ENCODE measurements at regions not wholly inside any gene's neighbourhood (a gene's known extent, or its start where the extent isn't known, plus 50 kb on each side); places are given as distances from the start of the nearest gene placed in this dataset.

- no peaks in the 10 kb centered on the region for H3K27me3 ChIP-seq (ENCODE audit: control insufficient read depth, insufficient read depth, low read length)
These were observed 570.9 kb upstream of the IL12A start for GRCh38 chr3:159417761-159418160.

GRCh38 chr3:159418571-159419526 is 569.8 kb upstream of the IL12A start:
- Histone ChIP-seq H3K4me1 (ENCODE audit: control insufficient read depth, insufficient read depth, low read length) (no peaks in the 10 kb centered on the region), H3K27me3 (ENCODE audit: control insufficient read depth, insufficient read depth, low read length) (no peaks in the 10 kb centered on the region), H3K9me3 (ENCODE audit: control insufficient read depth, insufficient read depth, low read length) (no peaks in the 10 kb centered on the region), H3K9ac (ENCODE audit: low read depth, low read length) (no peak overlapping the region), H3K36me3 (ENCODE audit: control insufficient read depth, insufficient read depth, low read length) (no peaks in the 10 kb centered on the region), H3K4me3 (ENCODE audit: low read depth, low read length) (no peak overlapping the region)

More at GRCh38 chr3:159417761-159418160, 570.9 kb upstream of the IL12A start:
- Histone ChIP-seq H3K4me1 (ENCODE audit: control insufficient read depth, insufficient read depth, low read length) (no peaks in the 10 kb centered on the region), H3K4me3 (ENCODE audit: low read depth, low read length) (no peak overlapping the region), H3K9ac (ENCODE audit: low read depth, low read length) (no peak overlapping the region), H3K9me3 (ENCODE audit: control insufficient read depth, insufficient read depth, low read length) (no peaks in the 10 kb centered on the region), H3K36me3 (ENCODE audit: control insufficient read depth, insufficient read depth, low read length) (no peaks in the 10 kb centered on the region)

GRCh38 chr3:159429702-159430101 is 558.9 kb upstream of the IL12A start:
- H3K27me3 ChIP-seq (ENCODE audit: control insufficient read depth, insufficient read depth, low read length) = no peaks in the 10 kb centered on the region
- no peaks in the 10 kb centered on the region for H3K4me1 ChIP-seq (ENCODE audit: control insufficient read depth, insufficient read depth, low read length)
- H3K4me3 ChIP-seq (ENCODE audit: low read depth, low read length) = no peak overlapping the region
- no peaks in the 10 kb centered on the region for H3K9me3 ChIP-seq (ENCODE audit: control insufficient read depth, insufficient read depth, low read length)
- no peak overlapping the region for H3K9ac ChIP-seq (ENCODE audit: low read depth, low read length)
- no peaks in the 10 kb centered on the region for H3K36me3 ChIP-seq (ENCODE audit: control insufficient read depth, insufficient read depth, low read length)

GRCh38 chr3:159432682-159433340 is 555.8 kb upstream of the IL12A start:
- Histone ChIP-seq H3K9ac (ENCODE audit: low read depth, low read length) (no peak overlapping the region), H3K4me1 (ENCODE audit: control insufficient read depth, insufficient read depth, low read length) (no peaks in the 10 kb centered on the region), H3K9me3 (ENCODE audit: control insufficient read depth, insufficient read depth, low read length) (no peaks in the 10 kb centered on the region), H3K36me3 (ENCODE audit: control insufficient read depth, insufficient read depth, low read length) (no peaks in the 10 kb centered on the region), H3K27me3 (ENCODE audit: control insufficient read depth, insufficient read depth, low read length) (no peaks in the 10 kb centered on the region), H3K4me3 (ENCODE audit: low read depth, low read length) (no peak overlapping the region)

GRCh38 chr3:159439346-159439745 is 549.3 kb upstream of the IL12A start:
- Histone ChIP-seq H3K36me3 (ENCODE audit: control insufficient read depth, insufficient read depth, low read length) (no peaks in the 10 kb centered on the region), H3K4me1 (ENCODE audit: control insufficient read depth, insufficient read depth, low read length) (no peaks in the 10 kb centered on the region), H3K9me3 (ENCODE audit: control insufficient read depth, insufficient read depth, low read length) (no peaks in the 10 kb centered on the region), H3K9ac (ENCODE audit: low read depth, low read length) (no peak overlapping the region), H3K27me3 (ENCODE audit: control insufficient read depth, insufficient read depth, low read length) (no peaks in the 10 kb centered on the region), H3K4me3 (ENCODE audit: low read depth, low read length) (no peak overlapping the region)

GRCh38 chr3:159441279-159441678 is 547.4 kb upstream of the IL12A start:
- no peaks in the 10 kb centered on the region for H3K27me3 ChIP-seq (ENCODE audit: control insufficient read depth, insufficient read depth, low read length)
- H3K4me3 ChIP-seq (ENCODE audit: low read depth, low read length) = no peak overlapping the region
- H3K4me1 ChIP-seq (ENCODE audit: control insufficient read depth, insufficient read depth, low read length) = no peaks in the 10 kb centered on the region

GRCh38 chr3:159443266-159443665 is 545.4 kb upstream of the IL12A start:
- Histone ChIP-seq H3K36me3 (ENCODE audit: control insufficient read depth, insufficient read depth, low read length) (no peaks in the 10 kb centered on the region), H3K9ac (ENCODE audit: low read depth, low read length) (no peak overlapping the region), H3K4me3 (ENCODE audit: low read depth, low read length) (no peak overlapping the region), H3K9me3 (ENCODE audit: control insufficient read depth, insufficient read depth, low read length) (no peaks in the 10 kb centered on the region), H3K27me3 (ENCODE audit: control insufficient read depth, insufficient read depth, low read length) (no peaks in the 10 kb centered on the region), H3K4me1 (ENCODE audit: control insufficient read depth, insufficient read depth, low read length) (no peaks in the 10 kb centered on the region)

More at GRCh38 chr3:159441279-159441678, 547.4 kb upstream of the IL12A start:
- Histone ChIP-seq H3K9me3 (ENCODE audit: control insufficient read depth, insufficient read depth, low read length) (no peaks in the 10 kb centered on the region), H3K36me3 (ENCODE audit: control insufficient read depth, insufficient read depth, low read length) (no peaks in the 10 kb centered on the region), H3K9ac (ENCODE audit: low read depth, low read length) (no peak overlapping the region)

GRCh38 chr3:159447841-159448240 is 540.8 kb upstream of the IL12A start:
- Histone ChIP-seq H3K27me3 (ENCODE audit: control insufficient read depth, insufficient read depth, low read length) (no peaks in the 10 kb centered on the region), H3K9me3 (ENCODE audit: control insufficient read depth, insufficient read depth, low read length) (no peaks in the 10 kb centered on the region), H3K9ac (ENCODE audit: low read depth, low read length) (no peak overlapping the region), H3K4me3 (ENCODE audit: low read depth, low read length) (no peak overlapping the region), H3K36me3 (ENCODE audit: control insufficient read depth, insufficient read depth, low read length) (no peaks in the 10 kb centered on the region), H3K4me1 (ENCODE audit: control insufficient read depth, insufficient read depth, low read length) (no peaks in the 10 kb centered on the region)

GRCh38 chr3:159448902-159449301 is 539.7 kb upstream of the IL12A start:
- Histone ChIP-seq H3K4me1 (ENCODE audit: control insufficient read depth, insufficient read depth, low read length) (peaks cover 3% of the 10 kb centered on the region), H3K4me3 (ENCODE audit: low read depth, low read length) (no peak overlapping the region), H3K36me3 (ENCODE audit: control insufficient read depth, insufficient read depth, low read length) (no peaks in the 10 kb centered on the region), H3K9ac (ENCODE audit: low read depth, low read length) (no peak overlapping the region), H3K27me3 (ENCODE audit: control insufficient read depth, insufficient read depth, low read length) (no peaks in the 10 kb centered on the region), H3K9me3 (ENCODE audit: control insufficient read depth, insufficient read depth, low read length) (no peaks in the 10 kb centered on the region)

- no peaks in the 10 kb centered on the region for H3K27me3 ChIP-seq (ENCODE audit: control insufficient read depth, insufficient read depth, low read length)
- H3K4me3 ChIP-seq (ENCODE audit: low read depth, low read length) = no peak overlapping the region
- no peak overlapping the region for H3K9ac ChIP-seq (ENCODE audit: low read depth, low read length)
- no peaks in the 10 kb centered on the region for H3K9me3 ChIP-seq (ENCODE audit: control insufficient read depth, insufficient read depth, low read length)
- H3K36me3 ChIP-seq (ENCODE audit: control insufficient read depth, insufficient read depth, low read length) = no peaks in the 10 kb centered on the region
- peaks cover 3% of the 10 kb centered on the region for H3K4me1 ChIP-seq (ENCODE audit: control insufficient read depth, insufficient read depth, low read length)
These were observed 537.6 kb upstream of the IL12A start for GRCh38 chr3:159451067-159451466.

- no peaks in the 10 kb centered on the region for H3K9me3 ChIP-seq (ENCODE audit: control insufficient read depth, insufficient read depth, low read length)
- peaks cover 3% of the 10 kb centered on the region for H3K4me1 ChIP-seq (ENCODE audit: control insufficient read depth, insufficient read depth, low read length)
- no peaks in the 10 kb centered on the region for H3K27me3 ChIP-seq (ENCODE audit: control insufficient read depth, insufficient read depth, low read length)
These were observed 537.2 kb upstream of the IL12A start for GRCh38 chr3:159451482-159451881.

GRCh38 chr3:159453036-159453435 is 535.6 kb upstream of the IL12A start:
- Histone ChIP-seq H3K36me3 (ENCODE audit: control insufficient read depth, insufficient read depth, low read length) (no peaks in the 10 kb centered on the region), H3K9me3 (ENCODE audit: control insufficient read depth, insufficient read depth, low read length) (no peaks in the 10 kb centered on the region), H3K4me1 (ENCODE audit: control insufficient read depth, insufficient read depth, low read length) (peaks cover 3% of the 10 kb centered on the region), H3K9ac (ENCODE audit: low read depth, low read length) (no peak overlapping the region), H3K27me3 (ENCODE audit: control insufficient read depth, insufficient read depth, low read length) (no peaks in the 10 kb centered on the region), H3K4me3 (ENCODE audit: low read depth, low read length) (no peak overlapping the region)

More at GRCh38 chr3:159451482-159451881, 537.2 kb upstream of the IL12A start:
- no peaks in the 10 kb centered on the region for H3K36me3 ChIP-seq (ENCODE audit: control insufficient read depth, insufficient read depth, low read length)
- H3K9ac ChIP-seq (ENCODE audit: low read depth, low read length) = no peak overlapping the region
- no peak overlapping the region for H3K4me3 ChIP-seq (ENCODE audit: low read depth, low read length)
